ENCODE measurements at regions not wholly inside any gene's neighbourhood (a gene's known extent, or its start where the extent isn't known, plus 50 kb on each side); places are given as distances from the start of the nearest gene placed in this dataset.

DNA sequence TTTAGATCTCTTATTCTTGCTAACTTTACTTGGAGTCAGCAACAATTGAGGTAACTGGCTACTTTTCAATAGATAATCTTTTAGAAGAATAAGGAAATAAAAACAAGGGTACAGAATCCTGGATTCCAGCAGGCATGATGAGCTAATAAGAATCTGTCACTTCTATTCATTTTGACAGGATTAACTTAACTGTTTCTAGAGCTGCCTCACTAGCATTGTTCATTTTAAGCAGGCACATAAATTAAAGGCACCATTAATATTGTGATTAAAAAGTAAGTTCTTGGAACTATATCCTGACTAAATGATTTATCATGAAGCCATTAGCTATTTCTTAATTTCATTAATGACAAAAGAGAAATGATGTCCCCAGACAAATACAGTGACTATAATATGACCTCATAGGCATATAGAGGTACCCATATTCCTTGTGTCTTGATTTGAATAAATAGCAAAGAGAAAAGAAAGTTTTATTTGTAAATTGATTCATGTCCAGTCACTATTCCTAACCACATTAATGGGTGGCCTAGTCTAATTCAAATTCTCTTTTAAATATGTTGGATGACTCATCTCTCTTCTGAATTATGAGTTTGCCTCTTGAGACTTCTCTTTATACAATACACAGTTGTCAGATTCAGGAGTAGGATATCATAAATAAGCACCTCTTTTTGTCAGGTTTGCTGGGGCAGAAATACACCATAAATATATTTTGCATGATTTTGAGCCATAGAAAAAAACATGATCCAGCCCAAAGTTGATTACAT, 343.0 kb downstream of the SLITRK2 start:
- TF ChIP-seq EZH2 (IDR thresholded peaks at IDR 0.05; ENCODE audit: low read length) = no peak
- TF ChIP-seq, protein P1, sequence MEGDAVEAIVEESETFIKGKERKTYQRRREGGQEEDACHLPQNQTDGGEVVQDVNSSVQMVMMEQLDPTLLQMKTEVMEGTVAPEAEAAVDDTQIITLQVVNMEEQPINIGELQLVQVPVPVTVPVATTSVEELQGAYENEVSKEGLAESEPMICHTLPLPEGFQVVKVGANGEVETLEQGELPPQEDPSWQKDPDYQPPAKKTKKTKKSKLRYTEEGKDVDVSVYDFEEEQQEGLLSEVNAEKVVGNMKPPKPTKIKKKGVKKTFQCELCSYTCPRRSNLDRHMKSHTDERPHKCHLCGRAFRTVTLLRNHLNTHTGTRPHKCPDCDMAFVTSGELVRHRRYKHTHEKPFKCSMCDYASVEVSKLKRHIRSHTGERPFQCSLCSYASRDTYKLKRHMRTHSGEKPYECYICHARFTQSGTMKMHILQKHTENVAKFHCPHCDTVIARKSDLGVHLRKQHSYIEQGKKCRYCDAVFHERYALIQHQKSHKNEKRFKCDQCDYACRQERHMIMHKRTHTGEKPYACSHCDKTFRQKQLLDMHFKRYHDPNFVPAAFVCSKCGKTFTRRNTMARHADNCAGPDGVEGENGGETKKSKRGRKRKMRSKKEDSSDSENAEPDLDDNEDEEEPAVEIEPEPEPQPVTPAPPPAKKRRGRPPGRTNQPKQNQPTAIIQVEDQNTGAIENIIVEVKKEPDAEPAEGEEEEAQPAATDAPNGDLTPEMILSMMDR (optimal IDR thresholded peaks at IDR 0.05 in 1 of 3, IDR thresholded peaks at IDR 0.05 in 1 of 3, conservative IDR thresholded peaks at IDR 0.05 in 1 of 3; ENCODE audit: extremely low read depth in 1 of 3, insufficient read depth in 2 of 3, low read length in 3 of 3) = no peak
- no peak overlapping the region for H2AFZ ChIP-seq (ENCODE audit: control insufficient read depth, low read length)
- dilution Hi-C loops (cut with MboI; ENCODE audit: extremely low pct_ligation_motif_present, low sequenced_read_pairs) = no loop called here

DNA sequence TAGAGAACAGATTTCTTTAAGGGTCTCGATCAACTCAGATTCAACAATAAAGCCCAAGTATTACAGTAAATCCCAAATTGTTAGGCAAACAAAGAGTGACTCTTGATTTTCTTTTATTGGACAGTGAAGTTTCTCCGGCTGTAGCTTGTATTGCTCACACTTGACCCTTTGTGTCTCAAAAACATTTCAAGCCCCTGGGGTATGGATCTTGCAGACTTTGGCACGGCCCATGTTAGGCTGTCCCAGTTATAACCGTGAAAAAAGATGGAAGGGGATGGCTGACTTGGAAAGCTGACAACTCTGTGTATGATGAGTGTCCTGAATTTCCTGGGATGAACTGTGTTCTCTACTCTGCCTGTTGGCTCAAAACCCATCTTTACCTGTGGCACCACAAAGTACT, 356.1 kb downstream of the SLITRK2 start:
- H3K27ac ChIP-seq (ENCODE audit: control insufficient read depth, insufficient read depth, low read length) = no peak overlapping the region
- H3K4me1 ChIP-seq (ENCODE audit: control insufficient read depth, extremely low read depth, insufficient read depth, low read length) = no peaks in the 10 kb centered on the region
- no peaks in the 10 kb centered on the region for H3K9me1 ChIP-seq (ENCODE audit: control insufficient read depth, extremely low read depth, insufficient read depth, low read length)
- H3K9ac ChIP-seq (ENCODE audit: control insufficient read depth, extremely low read depth, insufficient read depth, low read length) = no peak overlapping the region
- H3K27me3 ChIP-seq (ENCODE audit: control insufficient read depth, extremely low read depth, insufficient read depth, low read length) = no peaks in the 10 kb centered on the region
- DNase-seq (ENCODE audit: low read depth, low spot score) (no peak), FAIRE-seq (no peak)
- no peak for TF ChIP-seq EZH2 (IDR thresholded peaks at IDR 0.05; ENCODE audit: low read length)
- TF ChIP-seq, protein P1 (optimal IDR thresholded peaks at IDR 0.05 in 1 of 3, IDR thresholded peaks at IDR 0.05 in 1 of 3, conservative IDR thresholded peaks at IDR 0.05 in 1 of 3; ENCODE audit: extremely low read depth in 1 of 3, insufficient read depth in 2 of 3, low read length in 3 of 3) = no peak
- dilution Hi-C loops (cut with MboI; ENCODE audit: extremely low pct_ligation_motif_present, low sequenced_read_pairs) = no loop called here
- no peak overlapping the region for H3K4me2 ChIP-seq (ENCODE audit: control insufficient read depth, extremely low read depth, insufficient read depth, low read depth, low read length)
- no peaks in the 10 kb centered on the region for H3K9me3 ChIP-seq (ENCODE audit: control insufficient read depth, low read depth, low read length)
- H4K20me1 ChIP-seq (ENCODE audit: control insufficient read depth, extremely low read depth, insufficient read depth, low read length) = no peaks in the 10 kb centered on the region
- H2AFZ ChIP-seq (ENCODE audit: control insufficient read depth, low read length) = no peak overlapping the region
- no peak overlapping the region for H3K4me3 ChIP-seq (ENCODE audit: control insufficient read depth in 2 of 3, extremely low read depth in 1 of 3, insufficient read depth in 2 of 3, low read depth in 1 of 3, low read length in 3 of 3)
- no peaks in the 10 kb centered on the region for H3K36me3 ChIP-seq (ENCODE audit: control insufficient read depth in 2 of 2, extremely low read depth in 1 of 2, insufficient read depth in 2 of 2, low read length in 2 of 2)
- no peaks in the 10 kb centered on the region for H3K79me2 ChIP-seq (ENCODE audit: control insufficient read depth, insufficient read depth, low read length)

More for the DNA sequence above, 343.0 kb downstream of the SLITRK2 start:
- no peak for DNase-seq (ENCODE audit: low read depth, low spot score)
- H4K20me1 ChIP-seq (ENCODE audit: control insufficient read depth, extremely low read depth, insufficient read depth, low read length) = no peaks in the 10 kb centered on the region
- no peak overlapping the region for H3K4me3 ChIP-seq (ENCODE audit: control insufficient read depth in 2 of 3, extremely low read depth in 1 of 3, insufficient read depth in 2 of 3, low read depth in 1 of 3, low read length in 3 of 3)
- no peaks in the 10 kb centered on the region for H3K9me3 ChIP-seq (ENCODE audit: control insufficient read depth, low read depth, low read length)
- no peak for FAIRE-seq
- H3K79me2 ChIP-seq (ENCODE audit: control insufficient read depth, insufficient read depth, low read length) = no peaks in the 10 kb centered on the region
- no peak overlapping the region for H3K4me2 ChIP-seq (ENCODE audit: control insufficient read depth, extremely low read depth, insufficient read depth, low read depth, low read length)
- no peaks in the 10 kb centered on the region for H3K4me1 ChIP-seq (ENCODE audit: control insufficient read depth, extremely low read depth, insufficient read depth, low read length)
- no peaks in the 10 kb centered on the region for H3K27me3 ChIP-seq (ENCODE audit: control insufficient read depth, extremely low read depth, insufficient read depth, low read length)
- H3K27ac ChIP-seq (ENCODE audit: control insufficient read depth, insufficient read depth, low read length) = no peak overlapping the region
- H3K9ac ChIP-seq (ENCODE audit: control insufficient read depth, extremely low read depth, insufficient read depth, low read length) = no peak overlapping the region
- no peaks in the 10 kb centered on the region for H3K9me1 ChIP-seq (ENCODE audit: control insufficient read depth, extremely low read depth, insufficient read depth, low read length)
- no peaks in the 10 kb centered on the region for H3K36me3 ChIP-seq (ENCODE audit: control insufficient read depth in 2 of 2, extremely low read depth in 1 of 2, insufficient read depth in 2 of 2, low read length in 2 of 2)

Measured in keratinocyte (primary cell).